ENCODE measurements at regions not wholly inside any gene's neighbourhood (a gene's known extent, or its start where the extent isn't known, plus 50 kb on each side); places are given as distances from the start of the nearest gene placed in this dataset.
"Not testable (repeated sequence)": the region's sequence is repeated elsewhere in the genome, so short reads cannot be mapped to it uniquely, and the experiment has no call there.

GRCh38 chr6:60789601-60790000 is 1496.4 kb downstream of the KHDRBS2 start:
- not testable (repeated sequence) for DNase-seq (ENCODE audit: low spot score)

GRCh38 chr6:60782698-60783464 is 1503.1 kb downstream of the KHDRBS2 start:
- not testable (repeated sequence) for DNase-seq (ENCODE audit: low spot score)

- not testable (repeated sequence) for DNase-seq (ENCODE audit: low spot score)
Measured at GRCh38 chr6:60779591-60779990, 1506.4 kb downstream of the KHDRBS2 start.

GRCh38 chr6:60767791-60768499 is 1518.1 kb downstream of the KHDRBS2 start:
- not testable (repeated sequence) for DNase-seq (ENCODE audit: low spot score)

GRCh38 chr6:60765331-60765730 is 1520.7 kb downstream of the KHDRBS2 start:
- DNase-seq (ENCODE audit: low spot score): not testable (repeated sequence)

GRCh38 chr6:60763464-60764080 is 1522.5 kb downstream of the KHDRBS2 start:
- DNase-seq (ENCODE audit: low spot score): not testable (repeated sequence)

- not testable (repeated sequence) for DNase-seq (ENCODE audit: low spot score)
Measured at GRCh38 chr6:60760928-60761327, 1525.1 kb downstream of the KHDRBS2 start.

GRCh38 chr6:60759149-60759825 is 1526.7 kb downstream of the KHDRBS2 start:
- DNase-seq (ENCODE audit: low spot score): not testable (repeated sequence)

- not testable (repeated sequence) for DNase-seq (ENCODE audit: low spot score)
Measured at GRCh38 chr6:60758725-60759124, 1527.3 kb downstream of the KHDRBS2 start.

- DNase-seq (ENCODE audit: low spot score): no peak
Measured at GRCh38 chr6:60754879-60755278, 1531.1 kb downstream of the KHDRBS2 start.

GRCh38 chr6:60750353-60751081 is 1535.5 kb downstream of the KHDRBS2 start:
- not testable (repeated sequence) for DNase-seq (ENCODE audit: low spot score)

- not testable (repeated sequence) for DNase-seq (ENCODE audit: low spot score)
Measured at GRCh38 chr6:60747765-60748556, 1538.1 kb downstream of the KHDRBS2 start.

- DNase-seq (ENCODE audit: low spot score): not testable (repeated sequence)
Measured at GRCh38 chr6:60737764-60738425, 1548.1 kb downstream of the KHDRBS2 start.

GRCh38 chr6:60737315-60737714 is 1548.7 kb downstream of the KHDRBS2 start:
- DNase-seq (ENCODE audit: low spot score): not testable (repeated sequence)

GRCh38 chr6:60723935-60724334 is 1562.1 kb downstream of the KHDRBS2 start:
- DNase-seq (ENCODE audit: low spot score): not testable (repeated sequence)

GRCh38 chr6:60695232-60695631 is 1590.8 kb downstream of the KHDRBS2 start:
- DNase-seq (ENCODE audit: low spot score): no peak

GRCh38 chr6:60687085-60687484 is 1598.9 kb downstream of the KHDRBS2 start:
- DNase-seq (ENCODE audit: low spot score): no peak

GRCh38 chr6:60681806-60682205 is 1604.2 kb downstream of the KHDRBS2 start:
- no peak for DNase-seq (ENCODE audit: low spot score)

GRCh38 chr6:60679175-60679574 is 1606.8 kb downstream of the KHDRBS2 start:
- no peak for DNase-seq (ENCODE audit: low spot score)

GRCh38 chr6:60671369-60671768 is 1614.7 kb downstream of the KHDRBS2 start:
- DNase-seq (ENCODE audit: low spot score): no peak

Data from SW480 (cell line).